ENCODE measurements at regions not wholly inside any gene's neighbourhood (a gene's known extent, or its start where the extent isn't known, plus 50 kb on each side); places are given as distances from the start of the nearest gene placed in this dataset.

DNA sequence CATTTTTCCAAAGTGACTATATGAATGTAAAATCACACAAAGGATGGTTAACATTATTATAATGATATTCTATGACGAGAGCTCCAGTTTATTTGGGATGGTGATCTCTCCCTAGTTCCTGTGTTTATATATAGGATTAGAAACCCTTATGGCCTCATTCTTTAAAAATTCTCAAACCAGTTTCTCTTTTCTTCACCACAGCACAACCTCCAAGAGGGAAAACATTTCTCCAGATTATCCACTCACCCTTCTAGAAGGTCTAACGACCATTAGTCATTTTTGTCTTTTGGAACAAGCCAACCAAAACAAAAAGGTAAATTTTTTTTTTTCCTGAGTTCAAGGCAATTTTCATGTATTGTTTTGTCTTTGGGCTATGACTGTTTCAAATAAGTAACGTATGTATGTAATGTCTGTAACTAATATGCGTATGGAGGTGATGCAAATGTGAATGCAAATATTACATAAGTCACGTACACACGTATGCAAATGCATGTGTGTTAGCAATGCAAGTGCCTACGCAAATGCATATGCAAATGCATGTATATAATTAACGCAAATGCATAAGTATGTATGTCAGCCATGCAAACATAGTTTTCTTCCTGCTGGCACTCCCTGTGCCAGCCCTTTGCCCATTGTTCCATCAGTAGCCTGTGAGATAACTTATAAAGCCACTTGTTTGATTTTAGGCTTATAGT, 72.5 kb upstream of the MORC3 start:
- no peaks in the 10 kb centered on the region for H4K20me1 ChIP-seq (ENCODE audit: insufficient read depth)
- no peaks in the 10 kb centered on the region for H3K9me3 ChIP-seq (ENCODE audit: low read length)
- no peaks in the 10 kb centered on the region for H3K9me2 ChIP-seq (ENCODE audit: insufficient read depth, low read length)
- no peak overlapping the region for H2AFZ ChIP-seq (ENCODE audit: low read depth, low read length)
- peaks cover 11% of the 10 kb centered on the region for H3K36me3 ChIP-seq (ENCODE audit: insufficient read depth, low read length)
- no peak overlapping the region for H3K27ac ChIP-seq (ENCODE audit: low read length)
- no peaks in the 10 kb centered on the region for H3F3A ChIP-seq (ENCODE audit: insufficient read depth, low read length, poor library complexity, severe bottlenecking)
- no peak overlapping the region for H3K4me3 ChIP-seq (ENCODE audit: low read length)
- no peak for TF ChIP-seq POLR2AphosphoS5 (IDR thresholded peaks at IDR 0.05)
- no peak for TF ChIP-seq RAD21 (conservative IDR thresholded peaks at IDR 0.05)
- no peak for TF ChIP-seq EZH2 (IDR thresholded peaks at IDR 0.05; ENCODE audit: borderline replicate concordance, insufficient read depth, low read length, poor library complexity, severe bottlenecking)
- no peak for TF ChIP-seq TAF1 (IDR thresholded peaks at IDR 0.05; ENCODE audit: low read depth)
- TF ChIP-seq, protein P1, sequence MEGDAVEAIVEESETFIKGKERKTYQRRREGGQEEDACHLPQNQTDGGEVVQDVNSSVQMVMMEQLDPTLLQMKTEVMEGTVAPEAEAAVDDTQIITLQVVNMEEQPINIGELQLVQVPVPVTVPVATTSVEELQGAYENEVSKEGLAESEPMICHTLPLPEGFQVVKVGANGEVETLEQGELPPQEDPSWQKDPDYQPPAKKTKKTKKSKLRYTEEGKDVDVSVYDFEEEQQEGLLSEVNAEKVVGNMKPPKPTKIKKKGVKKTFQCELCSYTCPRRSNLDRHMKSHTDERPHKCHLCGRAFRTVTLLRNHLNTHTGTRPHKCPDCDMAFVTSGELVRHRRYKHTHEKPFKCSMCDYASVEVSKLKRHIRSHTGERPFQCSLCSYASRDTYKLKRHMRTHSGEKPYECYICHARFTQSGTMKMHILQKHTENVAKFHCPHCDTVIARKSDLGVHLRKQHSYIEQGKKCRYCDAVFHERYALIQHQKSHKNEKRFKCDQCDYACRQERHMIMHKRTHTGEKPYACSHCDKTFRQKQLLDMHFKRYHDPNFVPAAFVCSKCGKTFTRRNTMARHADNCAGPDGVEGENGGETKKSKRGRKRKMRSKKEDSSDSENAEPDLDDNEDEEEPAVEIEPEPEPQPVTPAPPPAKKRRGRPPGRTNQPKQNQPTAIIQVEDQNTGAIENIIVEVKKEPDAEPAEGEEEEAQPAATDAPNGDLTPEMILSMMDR (IDR thresholded peaks at IDR 0.05; ENCODE audit: poor library complexity, severe bottlenecking) = no peak
- TF ChIP-seq EP300 (conservative IDR thresholded peaks at IDR 0.05; ENCODE audit: poor library complexity, severe bottlenecking) = no peak
- TF ChIP-seq MXI1 (conservative IDR thresholded peaks at IDR 0.05; ENCODE audit: poor library complexity, severe bottlenecking) = no peak
- no peak for TF ChIP-seq SMC3 (conservative IDR thresholded peaks at IDR 0.05; ENCODE audit: poor library complexity)
- TF ChIP-seq, protein P2, sequence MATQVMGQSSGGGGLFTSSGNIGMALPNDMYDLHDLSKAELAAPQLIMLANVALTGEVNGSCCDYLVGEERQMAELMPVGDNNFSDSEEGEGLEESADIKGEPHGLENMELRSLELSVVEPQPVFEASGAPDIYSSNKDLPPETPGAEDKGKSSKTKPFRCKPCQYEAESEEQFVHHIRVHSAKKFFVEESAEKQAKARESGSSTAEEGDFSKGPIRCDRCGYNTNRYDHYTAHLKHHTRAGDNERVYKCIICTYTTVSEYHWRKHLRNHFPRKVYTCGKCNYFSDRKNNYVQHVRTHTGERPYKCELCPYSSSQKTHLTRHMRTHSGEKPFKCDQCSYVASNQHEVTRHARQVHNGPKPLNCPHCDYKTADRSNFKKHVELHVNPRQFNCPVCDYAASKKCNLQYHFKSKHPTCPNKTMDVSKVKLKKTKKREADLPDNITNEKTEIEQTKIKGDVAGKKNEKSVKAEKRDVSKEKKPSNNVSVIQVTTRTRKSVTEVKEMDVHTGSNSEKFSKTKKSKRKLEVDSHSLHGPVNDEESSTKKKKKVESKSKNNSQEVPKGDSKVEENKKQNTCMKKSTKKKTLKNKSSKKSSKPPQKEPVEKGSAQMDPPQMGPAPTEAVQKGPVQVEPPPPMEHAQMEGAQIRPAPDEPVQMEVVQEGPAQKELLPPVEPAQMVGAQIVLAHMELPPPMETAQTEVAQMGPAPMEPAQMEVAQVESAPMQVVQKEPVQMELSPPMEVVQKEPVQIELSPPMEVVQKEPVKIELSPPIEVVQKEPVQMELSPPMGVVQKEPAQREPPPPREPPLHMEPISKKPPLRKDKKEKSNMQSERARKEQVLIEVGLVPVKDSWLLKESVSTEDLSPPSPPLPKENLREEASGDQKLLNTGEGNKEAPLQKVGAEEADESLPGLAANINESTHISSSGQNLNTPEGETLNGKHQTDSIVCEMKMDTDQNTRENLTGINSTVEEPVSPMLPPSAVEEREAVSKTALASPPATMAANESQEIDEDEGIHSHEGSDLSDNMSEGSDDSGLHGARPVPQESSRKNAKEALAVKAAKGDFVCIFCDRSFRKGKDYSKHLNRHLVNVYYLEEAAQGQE (IDR thresholded peaks at IDR 0.05; ENCODE audit: borderline replicate concordance) = no peak
- H3K27me3 ChIP-seq (ENCODE audit: insufficient read depth, low read depth, low read length) = no peaks in the 10 kb centered on the region
- no peaks in the 10 kb centered on the region for H3K79me2 ChIP-seq (replicated peaks; ENCODE audit: insufficient read depth, low read length)
- H3K9ac ChIP-seq (ENCODE audit: low read length) = no peak overlapping the region
- H3K4me2 ChIP-seq (ENCODE audit: low read length) = no peak overlapping the region

DNA sequence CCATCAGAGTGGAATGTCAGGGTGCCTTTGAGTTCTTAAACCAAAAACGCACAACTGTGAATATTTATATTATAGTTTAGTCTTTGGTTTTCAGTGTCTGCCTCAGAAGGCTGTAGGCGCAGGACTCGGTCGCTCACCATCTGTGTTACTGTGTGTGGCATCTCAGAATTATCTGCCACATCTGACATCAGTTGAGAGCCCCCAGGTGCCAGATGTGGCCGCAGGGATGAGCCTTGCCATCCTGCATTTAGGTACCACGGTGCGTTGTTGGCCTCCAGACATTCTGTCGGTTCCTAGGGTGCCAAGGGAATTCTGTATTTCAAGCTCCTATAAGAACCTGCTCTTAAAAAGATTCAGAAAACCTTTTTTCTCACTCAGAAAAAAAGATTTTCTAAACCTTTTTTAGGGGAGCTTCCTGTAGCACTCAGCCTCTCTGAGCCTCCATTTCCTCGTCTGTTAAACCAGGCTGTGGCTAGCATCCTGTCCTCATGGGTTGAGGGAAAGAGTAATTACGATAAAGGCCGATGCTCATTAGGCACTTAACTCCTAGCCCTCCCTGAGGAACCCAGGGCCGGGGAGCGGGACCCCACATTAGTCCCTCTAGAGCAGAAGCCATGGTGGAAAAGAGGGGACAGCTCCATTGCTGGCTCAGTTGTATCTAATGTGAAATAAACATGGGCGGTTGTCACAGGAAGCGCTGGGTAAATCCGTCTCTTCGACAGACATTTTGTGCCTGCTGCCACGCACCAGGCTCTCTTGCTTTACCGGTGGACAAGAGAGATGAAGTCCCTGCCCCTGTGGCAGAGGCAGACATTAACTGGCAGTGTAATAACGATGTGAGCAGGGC, 70.2 kb upstream of the MORC3 start:
- no peak overlapping the region for H3K4me3 ChIP-seq (ENCODE audit: low read length)
- H3K79me2 ChIP-seq (replicated peaks; ENCODE audit: insufficient read depth, low read length) = no peaks in the 10 kb centered on the region
- H3K27ac ChIP-seq (ENCODE audit: low read length) = no peak overlapping the region
- H3F3A ChIP-seq (ENCODE audit: insufficient read depth, low read length, poor library complexity, severe bottlenecking) = no peaks in the 10 kb centered on the region
- no peak overlapping the region for H3K4me2 ChIP-seq (ENCODE audit: low read length)
- no peak overlapping the region for H3K9ac ChIP-seq (ENCODE audit: low read length)
- H3K9me3 ChIP-seq (ENCODE audit: low read length) = no peaks in the 10 kb centered on the region
- H3K36me3 ChIP-seq (ENCODE audit: insufficient read depth, low read length) = peaks cover 11% of the 10 kb centered on the region
- H3K9me2 ChIP-seq (ENCODE audit: insufficient read depth, low read length) = no peaks in the 10 kb centered on the region
- TF ChIP-seq EZH2 (IDR thresholded peaks at IDR 0.05; ENCODE audit: borderline replicate concordance, insufficient read depth, low read length, poor library complexity, severe bottlenecking) = no peak
- TF ChIP-seq, protein P2 (IDR thresholded peaks at IDR 0.05; ENCODE audit: borderline replicate concordance) = no peak
- TF ChIP-seq TAF1 (IDR thresholded peaks at IDR 0.05; ENCODE audit: low read depth) = no peak
- no peaks in the 10 kb centered on the region for H4K20me1 ChIP-seq (ENCODE audit: insufficient read depth)
- H2AFZ ChIP-seq (ENCODE audit: low read depth, low read length) = no peak overlapping the region
- no peaks in the 10 kb centered on the region for H3K27me3 ChIP-seq (ENCODE audit: insufficient read depth, low read depth, low read length)

Measured in neural cell (in vitro differentiated cells).